HEK293 (cell line): ENCODE measurements at regions not wholly inside any gene's neighbourhood (a gene's known extent, or its start where the extent isn't known, plus 50 kb on each side); places are given as distances from the start of the nearest gene placed in this dataset.
A peak's percentile ranks its signal among the peaks of the same experiment; 100 is the strongest.

Experiments
- CTCF ChIA-PET: fragments of 350-600 bp; formaldehyde crosslinking; extraction: SDS; loops from one replicate; lab custom pipeline; 2021; ENCODE audit warnings: antibody characterized with exemption; lab: Yijun Ruan, JAX
- POLR2A ChIA-PET: fragments of 300-600 bp; formaldehyde crosslinking; extraction: SDS; loops from one replicate; lab custom pipeline; 2020; ENCODE audit warnings: antibody characterized with exemption, inconsistent platforms; lab: Yijun Ruan, JAX
- H3K27ac ChIP-seq: fragments of 200-500 bp; sonication (Bioruptor generic); 2 replicates; pipeline ENCODE4 v1.5.1; 2014; ENCODE audit warnings: low read depth, low read length, control low read depth, inconsistent platforms; ENCODE audit errors: extremely low read depth
- H3K36me3 ChIP-seq, 2 experiments: fragments of 200-500 bp in 1 of 2; sonication (Bioruptor generic) in 1 of 2; 1 replicate in 1 of 2; 2 replicates in 1 of 2; pipeline ENCODE4 v1.5.1; 2014 to 2017; ENCODE audit warnings: inconsistent platforms in 2 of 2, low read length in 2 of 2; ENCODE audit not compliant: control insufficient read depth in 2 of 2, insufficient read depth in 1 of 2
- H3K4me1 ChIP-seq: fragments of 200-500 bp; sonication (Bioruptor generic); 2 replicates; pipeline ENCODE4 v1.5.1; 2014; ENCODE audit warnings: mild to moderate bottlenecking, low read length, inconsistent platforms; ENCODE audit not compliant: control insufficient read depth, insufficient read depth
- H3K4me3 ChIP-seq: 2 replicates; pipeline ENCODE4 v1.5.1; 2011; ENCODE audit warnings: low read depth, mild to moderate bottlenecking, control low read depth, low read length, moderate library complexity
- H3K9me3 ChIP-seq: fragments of 200-500 bp; sonication (Bioruptor generic); 2 replicates; pipeline ENCODE4 v1.5.1; 2014; ENCODE audit warnings: low read depth, low read length, inconsistent platforms; ENCODE audit not compliant: control insufficient read depth, insufficient read depth
- GLIS1 ChIP-seq: fragments of 450-650 bp; formaldehyde crosslinking; IDR thresholded peaks from 2 replicates; pipeline ENCODE4 v1.5.1; 2016; ENCODE audit warnings: missing biosample characterization, missing genetic modification characterization
- GLIS2 ChIP-seq: fragments of 450-650 bp; formaldehyde crosslinking; IDR thresholded peaks from 2 replicates; pipeline ENCODE4 v1.5.1; 2016; ENCODE audit warnings: missing biosample characterization, missing genetic modification characterization
- HOXA7 ChIP-seq: sonication (generic); formaldehyde crosslinking; IDR thresholded peaks from 2 replicates; pipeline ENCODE4 v1.8.1; 2022; ENCODE audit warnings: missing genetic modification reagents, borderline replicate concordance
- MEIS1 ChIP-seq: sonication (generic); formaldehyde crosslinking; IDR thresholded peaks from 2 replicates; pipeline ENCODE4 v1.8.1; 2022; ENCODE audit warnings: missing genetic modification reagents, mild to moderate bottlenecking, borderline replicate concordance
- SCRT2 ChIP-seq: fragments of 450-650 bp; formaldehyde crosslinking; IDR thresholded peaks from 2 replicates; pipeline ENCODE4 v1.5.1; 2016; ENCODE audit warnings: missing biosample characterization, missing genetic modification characterization
- SP3 ChIP-seq: fragments of 450-650 bp; formaldehyde crosslinking; IDR thresholded peaks from 2 replicates; pipeline ENCODE4 v1.5.1; 2016; ENCODE audit warnings: missing biosample characterization, missing genetic modification characterization
- YY2 ChIP-seq: fragments of 450-650 bp; formaldehyde crosslinking; IDR thresholded peaks from 2 replicates; pipeline ENCODE4 v1.5.1; 2016; ENCODE audit warnings: missing biosample characterization, missing genetic modification characterization
- ZBTB17 ChIP-seq: fragments of 450-650 bp; formaldehyde crosslinking; IDR thresholded peaks from 2 replicates; pipeline ENCODE4 v1.5.1; 2016; ENCODE audit warnings: missing biosample characterization, missing genetic modification characterization
- ZIC2 ChIP-seq: fragments of 450-650 bp; formaldehyde crosslinking; IDR thresholded peaks from 2 replicates; pipeline ENCODE4 v1.5.1; 2016; ENCODE audit warnings: missing biosample characterization, missing genetic modification characterization
- ZNF112 ChIP-seq: fragments of 450-650 bp; formaldehyde crosslinking; IDR thresholded peaks from 2 replicates; pipeline ENCODE4 v1.5.0; 2017; ENCODE audit warnings: missing biosample characterization, missing genetic modification characterization
- ZNF335 ChIP-seq: fragments of 450-650 bp; formaldehyde crosslinking; conservative IDR thresholded peaks from 2 replicates; pipeline ENCODE4 v1.5.1; 2016; ENCODE audit warnings: missing biosample characterization, missing genetic modification characterization
- ZNF549 ChIP-seq: fragments of 450-650 bp; IDR thresholded peaks from 2 replicates; pipeline ENCODE4 v1.5.1; 2018; ENCODE audit warnings: missing biosample characterization, missing genetic modification characterization, mild to moderate bottlenecking, inconsistent platforms, moderate library complexity
- ZNF561 ChIP-seq: fragments of 450-650 bp; IDR thresholded peaks from 2 replicates; pipeline ENCODE4 v1.5.1; 2018; ENCODE audit warnings: missing biosample characterization, missing genetic modification characterization, borderline replicate concordance
- ZNF707 ChIP-seq: fragments of 450-650 bp; formaldehyde crosslinking; IDR thresholded peaks from 2 replicates; pipeline ENCODE4 v1.5.1; 2016; ENCODE audit warnings: missing biosample characterization, missing genetic modification characterization
- TF ChIP-seq, protein P1 (sequence below): fragments of 450-650 bp; formaldehyde crosslinking; IDR thresholded peaks from 2 replicates; pipeline ENCODE4 v1.5.1; 2016; ENCODE audit warnings: missing biosample characterization, missing genetic modification characterization

DNA sequence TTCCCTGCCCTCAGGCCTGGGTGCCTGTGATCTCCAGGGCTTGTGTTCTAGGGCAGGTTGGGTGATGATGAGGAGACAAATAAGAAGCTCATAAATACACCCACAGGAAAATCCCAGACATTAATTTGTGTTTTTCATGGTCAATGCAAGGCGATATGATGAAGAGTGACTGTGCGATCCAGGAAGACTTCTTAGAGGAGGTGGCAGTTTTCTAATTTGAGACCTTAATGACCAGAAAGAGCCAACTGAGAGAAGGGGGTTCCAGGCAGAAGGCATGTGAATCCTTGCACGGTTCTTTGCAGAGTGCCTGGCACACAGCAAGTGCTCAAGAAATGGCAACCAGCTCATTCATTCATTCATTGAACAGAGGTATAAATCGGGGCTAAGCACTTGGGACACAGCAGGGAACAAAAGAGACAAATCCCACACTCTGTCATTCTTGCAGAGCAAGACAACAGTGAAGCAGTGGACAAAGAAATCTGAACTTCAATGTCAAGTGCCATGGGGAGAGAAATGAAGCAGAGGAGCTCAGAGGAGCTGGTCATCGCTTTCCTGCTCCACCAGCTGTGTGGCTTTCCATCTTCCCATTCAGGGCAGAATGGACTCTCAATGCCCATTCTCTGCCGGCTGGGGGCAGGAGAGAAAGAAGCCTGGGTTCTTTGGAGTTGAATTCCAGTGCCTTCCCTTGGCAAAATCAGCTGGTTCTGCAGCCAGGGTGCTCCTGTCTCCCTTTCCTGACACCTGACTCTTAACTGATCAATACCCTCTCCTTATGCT is 128.3 kb downstream of the AACS start:
- ChIA-PET POLR2A (no interaction called here), CTCF (interaction anchor here (0.6 to 1.6 kb wide), 9 partner anchors 9 to 1296 kb away, joined by 3 to 5 read pairs (median 4); no protein-coding TSS in a partner anchor)
- no peak for TF ChIP-seq SCRT2 (tag by site-specific recombination)
- no peak for TF ChIP-seq HOXA7 (CRISPR knock-in tag)
- TF ChIP-seq YY2 (tag by site-specific recombination) = no peak
- TF ChIP-seq MEIS1 (CRISPR knock-in tag) = no peak
- H3K9me3 ChIP-seq = no peaks in the 10 kb centered on the region
- 0 out of 2 replicates have a peak, but pooled peaks cover 3% of the 10 kb centered on the region for H3K4me1 ChIP-seq
- H3K27ac ChIP-seq = no peak overlapping the region
- no peaks in the 10 kb centered on the region for H3K36me3 ChIP-seq
- H3K4me3 ChIP-seq = no peak overlapping the region

GRCh38 chr12:125194163-125194773 is 129.0 kb downstream of the AACS start:
- Histone ChIP-seq H3K4me1 (no peaks in the 10 kb centered on the region), H3K36me3 (no peaks in the 10 kb centered on the region), H3K27ac (no peak overlapping the region), H3K9me3 (no peaks in the 10 kb centered on the region), H3K4me3 (no peak overlapping the region)
- TF ChIP-seq GLIS2 (tag by site-specific recombination) = peak; percentile 52; the same call in 1 of the 2 replicates
- TF ChIP-seq ZIC2 = peak; percentile 56
- TF ChIP-seq ZNF335 = peak; percentile 73
- no peak for TF ChIP-seq ZNF707 (tag by site-specific recombination)
- TF ChIP-seq ZBTB17 (tag by site-specific recombination) = peak; percentile 93
- TF ChIP-seq ZNF112 (tag by site-specific recombination) = no peak
- TF ChIP-seq GLIS1 (tag by site-specific recombination) = peak; percentile 98
- CTCF ChIA-PET = interaction anchor here (0.7 to 1.6 kb wide), 5 partner anchors 9 to 1295 kb away, joined by 3 to 5 read pairs (median 4); no protein-coding TSS in a partner anchor
- POLR2A ChIA-PET = no interaction called here

- no peaks in the 10 kb centered on the region for H3K9me3 ChIP-seq
- POLR2A ChIA-PET = no interaction called here
- H3K36me3 ChIP-seq = no peaks in the 10 kb centered on the region
- no peaks in the 10 kb centered on the region for H3K4me1 ChIP-seq
- no peak overlapping the region for H3K4me3 ChIP-seq
- CTCF ChIA-PET = no interaction called here
- TF ChIP-seq SP3 (tag by site-specific recombination) (no peak), ZNF561 (tag by site-specific recombination) (no peak), ZNF549 (tag by site-specific recombination) (no peak)
- TF ChIP-seq, protein P1, sequence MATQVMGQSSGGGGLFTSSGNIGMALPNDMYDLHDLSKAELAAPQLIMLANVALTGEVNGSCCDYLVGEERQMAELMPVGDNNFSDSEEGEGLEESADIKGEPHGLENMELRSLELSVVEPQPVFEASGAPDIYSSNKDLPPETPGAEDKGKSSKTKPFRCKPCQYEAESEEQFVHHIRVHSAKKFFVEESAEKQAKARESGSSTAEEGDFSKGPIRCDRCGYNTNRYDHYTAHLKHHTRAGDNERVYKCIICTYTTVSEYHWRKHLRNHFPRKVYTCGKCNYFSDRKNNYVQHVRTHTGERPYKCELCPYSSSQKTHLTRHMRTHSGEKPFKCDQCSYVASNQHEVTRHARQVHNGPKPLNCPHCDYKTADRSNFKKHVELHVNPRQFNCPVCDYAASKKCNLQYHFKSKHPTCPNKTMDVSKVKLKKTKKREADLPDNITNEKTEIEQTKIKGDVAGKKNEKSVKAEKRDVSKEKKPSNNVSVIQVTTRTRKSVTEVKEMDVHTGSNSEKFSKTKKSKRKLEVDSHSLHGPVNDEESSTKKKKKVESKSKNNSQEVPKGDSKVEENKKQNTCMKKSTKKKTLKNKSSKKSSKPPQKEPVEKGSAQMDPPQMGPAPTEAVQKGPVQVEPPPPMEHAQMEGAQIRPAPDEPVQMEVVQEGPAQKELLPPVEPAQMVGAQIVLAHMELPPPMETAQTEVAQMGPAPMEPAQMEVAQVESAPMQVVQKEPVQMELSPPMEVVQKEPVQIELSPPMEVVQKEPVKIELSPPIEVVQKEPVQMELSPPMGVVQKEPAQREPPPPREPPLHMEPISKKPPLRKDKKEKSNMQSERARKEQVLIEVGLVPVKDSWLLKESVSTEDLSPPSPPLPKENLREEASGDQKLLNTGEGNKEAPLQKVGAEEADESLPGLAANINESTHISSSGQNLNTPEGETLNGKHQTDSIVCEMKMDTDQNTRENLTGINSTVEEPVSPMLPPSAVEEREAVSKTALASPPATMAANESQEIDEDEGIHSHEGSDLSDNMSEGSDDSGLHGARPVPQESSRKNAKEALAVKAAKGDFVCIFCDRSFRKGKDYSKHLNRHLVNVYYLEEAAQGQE (tag by site-specific recombination) = peak; percentile 98
- H3K27ac ChIP-seq = no peak overlapping the region
These were observed 129.8 kb downstream of the AACS start for GRCh38 chr12:125194987-125195386.
